ENCODE measurements at regions not wholly inside any gene's neighbourhood (a gene's known extent, or its start where the extent isn't known, plus 50 kb on each side); places are given as distances from the start of the nearest gene placed in this dataset.
A peak's percentile ranks its signal among the peaks of the same experiment; 100 is the strongest.
"Not testable (repeated sequence)": the region's sequence is repeated elsewhere in the genome, so short reads cannot be mapped to it uniquely, and the experiment has no call there.

- DNase-seq, result no peak
Measured at GRCh38 chr9:31104249-31104648, 1280.2 kb upstream of the ACO1 start.

GRCh38 chr9:31112491-31112890 is 1272.0 kb upstream of the ACO1 start:
- no peak for DNase-seq

GRCh38 chr9:31114346-31114745 is 1270.1 kb upstream of the ACO1 start:
- no peak for DNase-seq

DNA sequence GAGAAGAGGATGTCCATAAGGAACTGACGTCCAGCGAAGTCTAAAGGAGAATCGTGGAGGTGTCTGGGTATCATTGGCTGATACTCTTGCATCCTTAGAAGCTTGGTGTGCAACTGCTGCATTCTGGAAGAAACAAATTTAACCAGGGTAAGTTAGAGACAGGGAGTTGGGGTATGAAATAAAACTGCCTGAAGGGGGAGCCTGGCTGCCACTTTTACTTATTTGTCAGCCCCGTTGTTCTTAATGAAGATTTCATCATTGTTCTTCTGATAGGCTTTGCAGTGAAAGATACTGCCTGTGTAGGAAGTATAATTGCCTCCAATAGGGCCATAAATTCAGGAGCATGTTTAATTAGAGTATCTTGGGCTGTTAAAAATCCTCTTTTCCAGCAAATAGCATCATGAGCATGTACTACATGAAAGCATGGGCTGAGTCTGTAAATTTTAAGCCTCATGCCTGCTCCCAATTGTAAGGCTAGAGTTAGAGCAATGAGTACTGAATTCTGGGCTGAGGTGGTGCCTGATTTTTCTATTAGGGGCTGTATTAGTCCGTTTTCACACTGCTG is 1264.5 kb upstream of the ACO1 start:
- peak; percentile 21 for DNase-seq

- DNase-seq, result no peak
Measured at GRCh38 chr9:31124389-31124788, 1260.1 kb upstream of the ACO1 start.

DNA sequence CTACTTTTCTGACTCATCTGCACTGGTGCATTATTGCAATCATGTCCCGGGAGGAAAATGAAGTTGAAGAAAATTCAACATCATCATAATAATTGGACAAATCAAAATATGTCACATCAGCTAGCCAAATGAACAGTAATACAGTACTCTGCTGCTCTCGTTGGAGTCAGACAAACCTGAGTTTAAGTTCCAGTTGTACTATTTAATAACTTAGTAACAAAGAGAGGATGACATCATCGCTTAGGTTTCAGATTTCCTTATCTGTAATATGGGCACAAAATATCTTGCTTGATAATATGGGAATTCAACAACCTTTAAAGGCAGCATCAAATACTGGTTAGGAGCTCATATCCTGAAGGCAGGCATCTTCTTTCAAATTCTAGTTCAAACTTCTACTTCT is 1248.9 kb upstream of the ACO1 start:
- DNase-seq, result no peak

DNA sequence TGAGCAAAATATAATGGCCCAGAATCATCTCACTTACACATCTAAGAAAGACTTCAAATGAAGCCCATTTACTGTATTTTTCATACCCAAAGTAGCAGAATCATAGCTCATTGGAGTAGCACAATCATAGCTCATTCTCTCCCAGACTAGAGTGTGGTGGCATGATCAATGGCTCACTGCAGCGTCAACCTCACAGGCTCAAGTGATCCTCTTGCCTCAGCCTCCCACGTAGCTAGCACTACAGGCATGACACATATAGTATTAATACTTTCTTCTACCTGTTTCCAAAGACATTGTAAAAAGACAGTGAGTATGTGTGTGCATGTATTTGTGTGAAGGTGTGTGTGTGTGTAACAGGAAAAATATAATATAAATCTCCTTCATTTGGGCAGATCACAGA is 1247.9 kb upstream of the ACO1 start:
- DNase-seq, result no peak

DNA sequence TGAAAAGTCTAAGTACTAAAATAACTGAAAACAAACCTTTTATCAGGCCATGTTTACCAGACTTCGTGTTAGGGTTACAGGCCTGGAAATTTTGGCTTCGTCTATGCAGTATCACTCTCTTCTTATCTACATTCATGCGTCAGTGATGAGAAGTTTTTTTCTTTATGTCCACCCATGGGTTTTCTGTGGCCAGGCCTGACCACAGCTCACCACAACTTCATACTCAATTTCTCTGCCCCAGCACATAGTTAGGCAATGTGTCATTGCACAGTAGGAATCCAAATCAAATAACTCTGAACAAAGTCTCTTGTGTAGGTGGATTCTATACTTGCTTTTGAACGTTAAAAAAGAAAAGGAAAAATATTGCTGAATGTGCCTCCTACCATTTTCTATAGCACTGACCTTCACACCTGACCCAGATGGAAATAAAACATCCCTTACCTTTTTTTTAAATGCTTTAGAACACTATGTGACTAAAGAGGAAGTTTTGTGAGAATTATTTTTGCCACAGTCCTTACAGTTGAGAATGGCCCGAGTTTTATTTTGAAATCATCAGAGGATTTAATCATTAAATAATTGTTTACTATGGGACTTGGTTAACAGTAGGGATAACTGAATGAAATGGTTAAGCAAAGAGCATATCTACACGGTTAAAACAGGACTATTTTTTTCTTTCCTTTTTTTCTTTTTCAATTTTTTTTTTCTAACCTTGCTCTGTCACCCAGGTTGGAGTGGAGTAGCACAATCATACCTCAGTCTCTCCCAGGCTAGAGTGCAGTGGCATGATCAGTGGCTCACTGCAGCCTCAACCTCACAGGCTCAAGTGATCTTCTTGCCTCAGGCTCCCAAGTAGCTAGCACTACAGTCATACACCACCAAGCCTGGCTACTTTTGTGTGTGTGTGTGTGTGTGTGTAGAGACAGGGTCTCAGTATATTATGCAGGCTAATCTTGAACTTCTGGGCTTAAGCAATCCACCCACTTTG is 1247.0 kb upstream of the ACO1 start:
- DNase-seq, result no peak

DNA sequence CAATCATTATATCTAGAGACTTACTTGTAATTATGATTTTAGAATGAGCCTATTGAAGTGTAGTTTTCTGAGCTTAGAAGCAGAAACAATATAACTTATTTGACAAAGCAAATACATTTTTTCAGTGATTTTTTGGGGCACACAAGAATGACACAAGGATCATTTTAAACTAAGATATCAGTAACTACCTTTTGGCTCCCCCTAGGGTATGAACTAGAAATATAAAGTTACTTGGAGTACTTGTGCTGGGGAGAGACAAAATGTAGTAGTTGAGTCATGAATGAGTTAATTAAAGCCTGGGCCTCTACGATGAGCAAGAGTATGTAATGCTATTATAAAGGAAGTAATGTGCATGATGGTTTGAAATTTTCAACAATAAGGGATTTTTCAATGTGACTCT is 1244.1 kb upstream of the ACO1 start:
- DNase-seq, result no peak

DNA sequence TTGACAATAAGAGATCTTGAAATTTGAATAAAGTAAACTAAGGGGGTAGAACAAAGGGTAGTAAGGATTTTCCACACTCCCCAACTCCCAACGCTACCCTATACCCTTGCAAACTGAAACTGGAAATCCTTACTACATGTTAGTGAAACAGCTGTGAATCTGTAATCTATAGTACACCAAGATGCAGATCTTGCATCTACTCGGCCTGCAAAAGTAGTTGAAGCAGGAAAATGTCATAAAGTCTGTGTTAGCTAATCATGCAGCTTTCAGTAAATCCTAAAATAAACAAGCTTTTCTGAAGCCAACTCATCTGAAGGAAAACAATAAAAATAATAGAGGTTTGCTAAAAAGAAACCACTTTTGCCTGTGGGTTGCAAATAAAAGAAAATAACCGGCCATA is 1242.0 kb upstream of the ACO1 start:
- no peak for DNase-seq

- DNase-seq, result no peak
Measured at GRCh38 chr9:31144614-31145013, 1239.8 kb upstream of the ACO1 start.

DNA sequence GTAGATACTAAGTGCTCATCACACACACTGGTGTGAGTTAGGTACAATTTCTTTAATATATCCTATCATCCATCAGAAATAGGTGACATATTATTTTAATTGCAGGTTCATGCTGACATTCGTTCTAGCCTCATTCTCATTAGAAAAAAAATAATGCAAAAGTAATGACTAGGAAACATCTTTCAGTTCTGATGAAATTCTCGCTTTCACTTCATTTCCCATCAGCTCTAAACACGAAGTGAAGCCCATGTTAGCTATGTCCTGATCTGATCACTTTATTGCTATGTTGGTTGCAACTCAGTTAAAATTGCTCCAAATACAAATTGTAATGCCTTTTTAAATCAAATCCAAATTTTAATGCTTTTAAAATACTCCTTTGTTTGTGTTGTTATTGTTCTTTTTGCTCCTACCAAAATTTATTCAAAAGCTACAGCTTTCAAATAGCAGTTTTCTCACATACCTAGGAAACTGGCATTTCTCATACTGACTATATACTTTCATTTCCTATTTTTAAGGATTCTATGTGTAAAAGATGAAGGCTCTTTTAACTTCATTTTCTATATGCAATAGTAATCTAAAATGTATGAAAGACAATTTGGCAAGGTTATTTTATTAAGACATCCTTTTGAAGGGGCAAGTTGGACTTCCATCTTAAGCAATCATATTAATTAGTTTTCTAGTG is 1237.8 kb upstream of the ACO1 start:
- DNase-seq, result no peak

GRCh38 chr9:31153250-31153840 is 1231.1 kb upstream of the ACO1 start:
- no peak for DNase-seq

- no peak for DNase-seq
Measured at GRCh38 chr9:31166516-31166915, 1217.9 kb upstream of the ACO1 start.

DNA sequence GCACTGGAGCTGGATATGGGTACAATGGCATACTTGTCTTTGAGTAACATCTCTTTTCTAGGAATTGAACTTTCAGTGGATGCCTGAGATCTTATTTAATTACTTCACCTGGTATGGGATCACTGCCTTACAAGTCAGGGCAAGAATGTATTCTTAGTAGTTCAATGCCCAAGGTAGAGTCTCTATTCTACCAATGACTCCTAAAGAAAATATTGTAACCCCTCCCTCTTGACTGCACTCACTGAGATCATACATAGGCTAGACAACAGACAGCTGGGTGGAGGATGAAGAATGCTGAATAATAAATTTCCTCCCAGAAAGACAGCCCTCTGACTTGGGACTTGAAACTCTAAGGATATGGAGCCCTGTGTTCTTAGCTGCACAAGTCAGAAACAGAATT is 1216.3 kb upstream of the ACO1 start:
- no peak for DNase-seq

GRCh38 chr9:31174681-31175080 is 1209.8 kb upstream of the ACO1 start:
- DNase-seq, result no peak

- DNase-seq, result no peak
Measured at GRCh38 chr9:31183866-31184265, 1200.6 kb upstream of the ACO1 start.

GRCh38 chr9:31185831-31186230 is 1198.6 kb upstream of the ACO1 start:
- no peak for DNase-seq

DNA sequence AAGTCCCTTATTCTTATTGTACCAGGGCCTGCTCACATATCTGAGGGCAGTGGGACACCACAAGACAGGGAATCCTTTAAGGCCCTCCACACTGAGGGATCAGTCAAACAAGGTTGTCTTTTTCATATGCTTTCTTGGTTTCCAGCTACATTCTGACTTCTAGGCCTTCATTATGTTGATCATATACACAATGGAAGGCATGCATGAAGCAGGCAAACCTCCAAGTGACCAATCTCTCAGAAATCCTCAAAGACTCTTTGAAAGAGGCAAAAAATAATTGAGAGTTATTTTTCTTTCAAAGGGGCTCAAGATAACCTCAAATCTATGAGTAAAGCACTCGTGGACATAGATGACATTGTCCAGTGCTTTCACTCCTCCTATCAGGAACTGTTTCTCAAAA is 1195.9 kb upstream of the ACO1 start:
- DNase-seq, result no peak

DNA sequence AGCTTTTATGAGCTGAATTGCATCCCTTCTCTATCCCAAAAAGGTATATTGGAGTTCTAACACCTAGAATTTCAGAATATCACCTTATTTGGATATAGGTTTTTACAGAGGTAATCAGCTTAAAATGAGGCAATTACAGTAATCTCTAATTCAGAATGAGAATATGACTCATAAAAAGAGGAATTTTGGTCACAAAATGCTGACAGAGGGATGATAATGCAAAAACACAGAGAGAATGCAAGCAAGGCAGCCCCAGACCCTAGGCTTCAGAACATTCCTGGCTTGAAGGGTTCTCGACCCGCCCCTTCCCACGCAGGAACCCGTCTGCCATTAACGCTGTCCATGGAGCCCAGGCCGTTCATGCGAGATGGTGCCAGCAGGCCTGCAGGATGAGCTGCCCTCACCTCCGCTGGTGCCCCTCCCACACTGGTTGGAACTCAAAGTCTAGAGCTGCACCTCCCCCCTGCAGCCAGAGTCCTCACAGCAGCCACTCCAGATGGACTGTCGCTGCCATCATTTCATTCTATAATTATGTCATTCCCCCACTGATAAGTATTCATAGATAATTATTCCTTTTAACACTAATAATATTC is 1173.4 kb upstream of the ACO1 start:
- DNase-seq, result peak; percentile 16

DNA sequence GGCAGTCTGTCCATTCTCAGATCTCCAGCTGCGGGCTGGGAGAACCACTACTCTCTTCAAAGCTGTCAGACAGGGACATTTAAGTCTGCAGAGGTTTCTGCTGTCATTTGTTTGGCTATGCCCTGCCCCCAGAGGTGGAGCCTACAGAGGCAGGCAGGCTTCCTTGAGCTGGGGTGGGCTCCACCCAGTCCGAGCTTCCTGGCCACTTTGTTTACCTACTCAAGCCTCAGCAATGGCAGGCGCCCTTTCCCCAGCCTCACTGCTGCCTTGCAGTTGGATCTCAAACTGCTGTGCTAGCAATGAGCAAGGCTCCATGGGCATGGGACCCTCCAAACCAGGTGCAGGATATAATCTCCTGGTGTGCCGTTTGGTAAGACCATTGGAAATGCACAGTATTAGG is 1154.5 kb upstream of the ACO1 start:
- not testable (repeated sequence) for DNase-seq

DNA sequence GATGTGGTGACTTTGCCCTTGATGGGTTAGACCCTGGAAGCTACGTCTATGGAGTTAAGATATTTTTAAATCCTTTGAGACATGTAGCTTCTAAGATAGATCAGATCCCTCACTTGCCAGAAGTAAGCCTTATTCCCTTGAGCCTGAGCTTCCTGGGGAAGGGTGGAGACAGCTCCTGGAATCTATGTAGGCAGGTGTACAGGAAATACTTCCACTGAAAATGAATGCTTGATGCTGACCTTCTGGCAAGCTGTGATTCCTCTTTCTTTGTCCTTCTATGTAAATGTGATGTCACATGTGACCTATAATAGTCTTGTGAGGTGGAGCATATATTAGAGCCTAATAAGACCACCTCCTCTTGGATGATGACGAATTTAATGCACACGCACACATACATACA is 1152.0 kb upstream of the ACO1 start:
- DNase-seq, result no peak

GRCh38 chr9:31236344-31236743 is 1148.1 kb upstream of the ACO1 start:
- no peak for DNase-seq

Data from CD4-positive, alpha-beta T cell treated with Interleukin-15 for 1 hour (primary cell).